ENCODE measurements at regions not wholly inside any gene's neighbourhood (a gene's known extent, or its start where the extent isn't known, plus 50 kb on each side); places are given as distances from the start of the nearest gene placed in this dataset.

GRCh38 chr2:180257247-180257646, 250.2 kb upstream of the CWC22 start:
- TF ChIP-seq CTCF (IDR thresholded peaks at IDR 0.05 in 8 of 11, conservative IDR thresholded peaks at IDR 0.05 in 3 of 11) (no peak), POLR2AphosphoS5 (IDR thresholded peaks at IDR 0.05) (no peak), POLR2A (IDR thresholded peaks at IDR 0.05) (no peak)

Measured in spleen (tissue), 7 donors.